ENCODE measurements at regions not wholly inside any gene's neighbourhood (a gene's known extent, or its start where the extent isn't known, plus 50 kb on each side); places are given as distances from the start of the nearest gene placed in this dataset.
"Not testable (repeated sequence)": the region's sequence is repeated elsewhere in the genome, so short reads cannot be mapped to it uniquely, and the experiment has no call there.

DNA sequence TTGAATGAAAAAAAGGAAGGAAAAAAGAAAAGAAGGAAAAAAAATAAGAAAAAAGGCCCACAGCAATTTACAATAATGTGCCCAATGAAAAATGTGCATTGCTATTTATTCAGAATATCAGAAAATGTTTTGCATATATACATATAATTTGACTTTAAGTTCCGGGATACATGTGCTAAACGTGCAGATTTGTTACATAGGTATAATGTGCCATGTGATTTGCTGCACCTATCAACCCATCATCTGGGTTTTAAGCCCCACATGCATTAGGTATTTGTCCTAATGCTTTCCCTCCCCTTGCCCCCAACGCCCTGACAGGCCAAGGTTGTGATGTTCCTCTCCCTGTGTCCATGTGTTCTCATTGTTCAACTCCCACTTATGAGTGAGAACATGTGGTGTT lies 738.0 kb upstream of the CDH6 start:
- TF ChIP-seq POLR2A (IDR thresholded peaks at IDR 0.05), result not testable (repeated sequence)
- TF ChIP-seq, protein P1, sequence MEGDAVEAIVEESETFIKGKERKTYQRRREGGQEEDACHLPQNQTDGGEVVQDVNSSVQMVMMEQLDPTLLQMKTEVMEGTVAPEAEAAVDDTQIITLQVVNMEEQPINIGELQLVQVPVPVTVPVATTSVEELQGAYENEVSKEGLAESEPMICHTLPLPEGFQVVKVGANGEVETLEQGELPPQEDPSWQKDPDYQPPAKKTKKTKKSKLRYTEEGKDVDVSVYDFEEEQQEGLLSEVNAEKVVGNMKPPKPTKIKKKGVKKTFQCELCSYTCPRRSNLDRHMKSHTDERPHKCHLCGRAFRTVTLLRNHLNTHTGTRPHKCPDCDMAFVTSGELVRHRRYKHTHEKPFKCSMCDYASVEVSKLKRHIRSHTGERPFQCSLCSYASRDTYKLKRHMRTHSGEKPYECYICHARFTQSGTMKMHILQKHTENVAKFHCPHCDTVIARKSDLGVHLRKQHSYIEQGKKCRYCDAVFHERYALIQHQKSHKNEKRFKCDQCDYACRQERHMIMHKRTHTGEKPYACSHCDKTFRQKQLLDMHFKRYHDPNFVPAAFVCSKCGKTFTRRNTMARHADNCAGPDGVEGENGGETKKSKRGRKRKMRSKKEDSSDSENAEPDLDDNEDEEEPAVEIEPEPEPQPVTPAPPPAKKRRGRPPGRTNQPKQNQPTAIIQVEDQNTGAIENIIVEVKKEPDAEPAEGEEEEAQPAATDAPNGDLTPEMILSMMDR (IDR thresholded peaks at IDR 0.05), result not testable (repeated sequence)
